ENCODE measurements at regions not wholly inside any gene's neighbourhood (a gene's known extent, or its start where the extent isn't known, plus 50 kb on each side); places are given as distances from the start of the nearest gene placed in this dataset.

- Histone ChIP-seq H3K4me3 (replicated peaks; ENCODE audit: insufficient read depth, low read length) (no peak overlapping the region), H3K27ac (replicated peaks) (no peak overlapping the region), H3K27me3 (ENCODE audit: insufficient read depth, poor library complexity, severe bottlenecking) (no peaks in the 10 kb centered on the region)
- TF ChIP-seq GABPA (IDR thresholded peaks at IDR 0.05; ENCODE audit: low read depth), result no peak
- TF ChIP-seq, protein P1, sequence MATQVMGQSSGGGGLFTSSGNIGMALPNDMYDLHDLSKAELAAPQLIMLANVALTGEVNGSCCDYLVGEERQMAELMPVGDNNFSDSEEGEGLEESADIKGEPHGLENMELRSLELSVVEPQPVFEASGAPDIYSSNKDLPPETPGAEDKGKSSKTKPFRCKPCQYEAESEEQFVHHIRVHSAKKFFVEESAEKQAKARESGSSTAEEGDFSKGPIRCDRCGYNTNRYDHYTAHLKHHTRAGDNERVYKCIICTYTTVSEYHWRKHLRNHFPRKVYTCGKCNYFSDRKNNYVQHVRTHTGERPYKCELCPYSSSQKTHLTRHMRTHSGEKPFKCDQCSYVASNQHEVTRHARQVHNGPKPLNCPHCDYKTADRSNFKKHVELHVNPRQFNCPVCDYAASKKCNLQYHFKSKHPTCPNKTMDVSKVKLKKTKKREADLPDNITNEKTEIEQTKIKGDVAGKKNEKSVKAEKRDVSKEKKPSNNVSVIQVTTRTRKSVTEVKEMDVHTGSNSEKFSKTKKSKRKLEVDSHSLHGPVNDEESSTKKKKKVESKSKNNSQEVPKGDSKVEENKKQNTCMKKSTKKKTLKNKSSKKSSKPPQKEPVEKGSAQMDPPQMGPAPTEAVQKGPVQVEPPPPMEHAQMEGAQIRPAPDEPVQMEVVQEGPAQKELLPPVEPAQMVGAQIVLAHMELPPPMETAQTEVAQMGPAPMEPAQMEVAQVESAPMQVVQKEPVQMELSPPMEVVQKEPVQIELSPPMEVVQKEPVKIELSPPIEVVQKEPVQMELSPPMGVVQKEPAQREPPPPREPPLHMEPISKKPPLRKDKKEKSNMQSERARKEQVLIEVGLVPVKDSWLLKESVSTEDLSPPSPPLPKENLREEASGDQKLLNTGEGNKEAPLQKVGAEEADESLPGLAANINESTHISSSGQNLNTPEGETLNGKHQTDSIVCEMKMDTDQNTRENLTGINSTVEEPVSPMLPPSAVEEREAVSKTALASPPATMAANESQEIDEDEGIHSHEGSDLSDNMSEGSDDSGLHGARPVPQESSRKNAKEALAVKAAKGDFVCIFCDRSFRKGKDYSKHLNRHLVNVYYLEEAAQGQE (IDR thresholded peaks at IDR 0.05; ENCODE audit: insufficient replicate concordance, low read depth), result no peak
- TF ChIP-seq CTCF (IDR thresholded peaks at IDR 0.05; ENCODE audit: insufficient read depth, low read length), result no peak
- no peak for TF ChIP-seq POLR2AphosphoS5 (IDR thresholded peaks at IDR 0.05; ENCODE audit: low read depth)
- no peak for DNase-seq (ENCODE audit: low read depth in 1 of 2, low spot score in 1 of 2)
Measured at GRCh38 chr19:31730270-31730669, 381.0 kb upstream of the TSHZ3 start.

DNA sequence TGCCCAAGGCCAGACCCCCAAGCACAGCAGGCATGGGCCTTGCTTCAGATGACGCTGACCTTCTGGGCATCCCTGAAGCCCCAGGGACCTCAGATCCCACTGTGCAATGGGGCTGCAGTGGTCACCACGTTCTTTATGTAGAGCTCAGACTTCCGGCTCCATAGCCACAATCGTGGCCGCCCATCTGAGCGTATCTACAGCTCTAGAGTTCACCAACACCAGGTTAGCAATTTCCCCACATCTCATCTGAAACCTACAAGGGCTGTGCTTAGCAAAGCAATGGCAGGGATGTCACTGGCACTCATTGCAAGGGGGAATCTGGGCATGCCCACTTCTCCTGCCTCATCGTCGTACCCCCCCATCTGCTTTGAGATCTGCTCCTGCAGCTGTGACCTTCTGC is 384.4 kb upstream of the TSHZ3 start:
- H3K4me3 ChIP-seq (replicated peaks; ENCODE audit: insufficient read depth, low read length), result no peak overlapping the region
- no peaks in the 10 kb centered on the region for H3K27me3 ChIP-seq (ENCODE audit: insufficient read depth, poor library complexity, severe bottlenecking)
- TF ChIP-seq, protein P1 (IDR thresholded peaks at IDR 0.05; ENCODE audit: insufficient replicate concordance, low read depth), result no peak
- TF ChIP-seq CTCF (IDR thresholded peaks at IDR 0.05; ENCODE audit: insufficient read depth, low read length), result no peak
- no peak for TF ChIP-seq POLR2AphosphoS5 (IDR thresholded peaks at IDR 0.05; ENCODE audit: low read depth)
- no peak for TF ChIP-seq GABPA (IDR thresholded peaks at IDR 0.05; ENCODE audit: low read depth)
- no peak overlapping the region for H3K27ac ChIP-seq (replicated peaks)
- DNase-seq (ENCODE audit: low read depth in 1 of 2, low spot score in 1 of 2), result no peak

- no peak for DNase-seq (ENCODE audit: low read depth in 1 of 2, low spot score in 1 of 2)
- no peak for TF ChIP-seq POLR2AphosphoS5 (IDR thresholded peaks at IDR 0.05; ENCODE audit: low read depth)
- no peak for TF ChIP-seq GABPA (IDR thresholded peaks at IDR 0.05; ENCODE audit: low read depth)
- TF ChIP-seq CTCF (IDR thresholded peaks at IDR 0.05; ENCODE audit: insufficient read depth, low read length), result no peak
- TF ChIP-seq SPI1 (IDR thresholded peaks at IDR 0.05; ENCODE audit: borderline replicate concordance, low read depth), result no peak
- TF ChIP-seq, protein P1 (IDR thresholded peaks at IDR 0.05; ENCODE audit: insufficient replicate concordance, low read depth), result no peak
- no peak overlapping the region for H3K4me3 ChIP-seq (replicated peaks; ENCODE audit: insufficient read depth, low read length)
- no peak overlapping the region for H3K27ac ChIP-seq (replicated peaks)
- H3K27me3 ChIP-seq (ENCODE audit: insufficient read depth, poor library complexity, severe bottlenecking), result no peaks in the 10 kb centered on the region
Measured at GRCh38 chr19:31742249-31742648, 393.0 kb upstream of the TSHZ3 start.

All from HL-60 (cell line).